HG03097 (cell line): ENCODE measurements at regions not wholly inside any gene's neighbourhood (a gene's known extent, or its start where the extent isn't known, plus 50 kb on each side); places are given as distances from the start of the nearest gene placed in this dataset.
A peak's percentile ranks its signal among the peaks of the same experiment; 100 is the strongest.

Experiments
- ATAC-seq: cut with Tn5 transposase; IDR thresholded peaks from one replicate; pipeline ENCODE4 v1.9.1; 2021; ENCODE audit not compliant: unreplicated experiment, low FRiP score

- no peak for ATAC-seq
Measured at GRCh38 chr17:12423337-12423736, 242.4 kb upstream of the MYOCD start.

GRCh38 chr17:12429116-12429515 is 236.6 kb upstream of the MYOCD start:
- no peak for ATAC-seq

- ATAC-seq, result peak; percentile 64
Measured at GRCh38 chr17:12431188-12431587, 234.5 kb upstream of the MYOCD start.

- no peak for ATAC-seq
Measured at GRCh38 chr17:12438212-12438611, 227.5 kb upstream of the MYOCD start.

- ATAC-seq, result no peak
Measured at GRCh38 chr17:12438813-12439586, 226.7 kb upstream of the MYOCD start.

- no peak for ATAC-seq
Measured at GRCh38 chr17:12445331-12445730, 220.4 kb upstream of the MYOCD start.

GRCh38 chr17:12457493-12457892 is 208.2 kb upstream of the MYOCD start:
- no peak for ATAC-seq

- ATAC-seq, result no peak
Measured at GRCh38 chr17:12459736-12460135, 206.0 kb upstream of the MYOCD start.

- ATAC-seq, result no peak
Measured at GRCh38 chr17:12463102-12463501, 202.6 kb upstream of the MYOCD start.

- no peak for ATAC-seq
Measured at GRCh38 chr17:12472252-12473173, 193.2 kb upstream of the MYOCD start.

GRCh38 chr17:12478311-12478710 is 187.4 kb upstream of the MYOCD start:
- ATAC-seq, result no peak

GRCh38 chr17:12485361-12485906 is 180.3 kb upstream of the MYOCD start:
- ATAC-seq, result no peak

- no peak for ATAC-seq
Measured at GRCh38 chr17:12489325-12489724, 176.4 kb upstream of the MYOCD start.

- ATAC-seq, result no peak
Measured at GRCh38 chr17:12492450-12492849, 173.2 kb upstream of the MYOCD start.

- no peak for ATAC-seq
Measured at GRCh38 chr17:12505866-12506265, 159.8 kb upstream of the MYOCD start.

GRCh38 chr17:12507026-12507595 is 158.6 kb upstream of the MYOCD start:
- no peak for ATAC-seq

GRCh38 chr17:12509801-12510200 is 155.9 kb upstream of the MYOCD start:
- ATAC-seq, result no peak

- ATAC-seq, result no peak
Measured at GRCh38 chr17:12510535-12510934, 155.2 kb upstream of the MYOCD start.

GRCh38 chr17:12512694-12513355 is 152.9 kb upstream of the MYOCD start:
- ATAC-seq, result no peak

GRCh38 chr17:12514596-12514995 is 151.1 kb upstream of the MYOCD start:
- ATAC-seq, result no peak
